Retinal pigment epithelial cell (primary cell): ENCODE measurements at regions not wholly inside any gene's neighbourhood (a gene's known extent, or its start where the extent isn't known, plus 50 kb on each side); places are given as distances from the start of the nearest gene placed in this dataset.

ENCODE experiments used
- DNase-seq: peaks from one replicate; pipeline ENCODE4 v3.0.0-alpha.2; 2010; ENCODE audit warnings: low read depth
- H3K4me3 ChIP-seq: 2 replicates; pipeline ENCODE4 v1.5.1; 2011; ENCODE audit warnings: mild to moderate bottlenecking, low read length, control low read depth, moderate library complexity
- CTCF ChIP-seq: conservative IDR thresholded peaks from 2 replicates; pipeline ENCODE4 v1.5.1; 2011; ENCODE audit warnings: low read depth, low read length, control low read depth, inconsistent platforms

- no peak overlapping the region for H3K4me3 ChIP-seq
- no peak for TF ChIP-seq CTCF
- no peak for DNase-seq
Measured at GRCh38 chr16:35745821-35746248, 2286.4 kb downstream of the TP53TG3F start.

GRCh38 chr16:35746281-35746962 is 2287.0 kb downstream of the TP53TG3F start:
- no peak for TF ChIP-seq CTCF
- H3K4me3 ChIP-seq, result no peak overlapping the region
- DNase-seq, result no peak

- DNase-seq, result no peak
- no peak for TF ChIP-seq CTCF
Measured at GRCh38 chr16:35746963-35747657, 2287.7 kb downstream of the TP53TG3F start.

GRCh38 chr16:35747658-35748455 is 2288.4 kb downstream of the TP53TG3F start:
- H3K4me3 ChIP-seq, result no peak overlapping the region
- TF ChIP-seq CTCF, result no peak
- DNase-seq, result no peak

More at GRCh38 chr16:35746963-35747657, 2287.7 kb downstream of the TP53TG3F start:
- no peak overlapping the region for H3K4me3 ChIP-seq

- TF ChIP-seq CTCF, result no peak
- no peak overlapping the region for H3K4me3 ChIP-seq
Measured at GRCh38 chr16:35748621-35749252, 2289.3 kb downstream of the TP53TG3F start.

GRCh38 chr16:35749253-35750141 is 2290.1 kb downstream of the TP53TG3F start:
- H3K4me3 ChIP-seq, result no peak overlapping the region
- DNase-seq, result no peak
- TF ChIP-seq CTCF, result no peak

More at GRCh38 chr16:35748621-35749252, 2289.3 kb downstream of the TP53TG3F start:
- DNase-seq, result no peak
